Stomach (tissue), 8 donors: ENCODE measurements at regions not wholly inside any gene's neighbourhood (a gene's known extent, or its start where the extent isn't known, plus 50 kb on each side); places are given as distances from the start of the nearest gene placed in this dataset.

Experiments
- DNase-seq, 2 donors: peaks; one replicate each; pipeline versions ENCODE4 v3.0.0 to v3.0.0-alpha.2; 2013 to 2019
- H3K27ac ChIP-seq, 5 donors: fragments of 200-600 bp in 4 of 5; sonication (generic) in 4 of 5; one replicate each; pipeline ENCODE4 v1.5.1; 2013 to 2019; ENCODE audit warnings: mild to moderate bottlenecking in 1 of 5, moderate library complexity in 1 of 5
- H3K27me3 ChIP-seq, 3 donors: fragments of 200-600 bp; sonication (generic); one replicate each; pipeline ENCODE4 v1.5.1; 2017 to 2019; ENCODE audit warnings: mixed run types in 1 of 3
- H3K36me3 ChIP-seq, 4 donors: fragments of 200-600 bp; sonication (generic); 1 replicate in 3 of 4; 2 replicates in 1 of 4; pipeline ENCODE4 v1.5.1; 2016 to 2019
- H3K4me1 ChIP-seq, 4 donors: fragments of 200-600 bp; sonication (generic); one replicate each; pipeline ENCODE4 v1.5.1; 2016 to 2019
- H3K4me3 ChIP-seq, 4 donors: fragments of 200-600 bp; sonication (generic) in 3 of 4; one replicate each; pipeline ENCODE4 v1.5.1; 2016 to 2019; ENCODE audit warnings: mild to moderate bottlenecking in 1 of 4
- H3K9me3 ChIP-seq, 4 donors: fragments of 200-600 bp; sonication (generic); one replicate each; pipeline ENCODE4 v1.5.1; 2016 to 2019
- EP300 ChIP-seq: sonication (generic); formaldehyde crosslinking; IDR thresholded peaks from one replicate; pipeline ENCODE4 v1.6.1; 2017; ENCODE audit warnings: antibody characterized with exemption
- POLR2A ChIP-seq, 4 donors: fragments of 450-650 bp; IDR thresholded peaks; one replicate each; pipeline ENCODE4 v1.6.1; 2016; ENCODE audit warnings: antibody characterized with exemption in 4 of 4, control low read depth in 2 of 4, mild to moderate bottlenecking in 1 of 4, moderate library complexity in 1 of 4
- POLR2AphosphoS5 ChIP-seq, 3 donors: sonication (generic); formaldehyde crosslinking; IDR thresholded peaks; one replicate each; pipeline ENCODE4 v1.6.1; 2016; ENCODE audit warnings: antibody characterized with exemption in 3 of 3
- WGBS, 5 donors: extraction: QIAGEN DNeasy Blood & Tissue Kit in 3 of 5; methylation state at CpG; one replicate each; pipeline versions ENCODE4 v1.1.5 to v1.1.7; 2013 to 2018; 5-methylcytosine and 5-hydroxymethylcytosine counted together
- intact Hi-C: fragments of 100-400 bp; cut with DNase I; formaldehyde crosslinking; loops from one replicate; pipeline ENCODE4 v1.15.1; 2023; ENCODE audit warnings: low total_unique reads
- TF ChIP-seq, protein P1 (sequence below), 7 experiments: fragments of 450-650 bp in 4 of 7; fragments of 200-600 bp in 3 of 7; sonication (generic) in 3 of 7; IDR thresholded peaks; one replicate each; pipeline ENCODE4 v1.5.1; 2016 to 2019; ENCODE audit warnings: antibody characterized with exemption in 7 of 7, control low read depth in 2 of 7, mild to moderate bottlenecking in 1 of 7
- donor health status: healthy with polysubstance abuse.
- donor health status: Bipolar disorder and iron deficiency.
- donor health status: healthy.

DNA sequence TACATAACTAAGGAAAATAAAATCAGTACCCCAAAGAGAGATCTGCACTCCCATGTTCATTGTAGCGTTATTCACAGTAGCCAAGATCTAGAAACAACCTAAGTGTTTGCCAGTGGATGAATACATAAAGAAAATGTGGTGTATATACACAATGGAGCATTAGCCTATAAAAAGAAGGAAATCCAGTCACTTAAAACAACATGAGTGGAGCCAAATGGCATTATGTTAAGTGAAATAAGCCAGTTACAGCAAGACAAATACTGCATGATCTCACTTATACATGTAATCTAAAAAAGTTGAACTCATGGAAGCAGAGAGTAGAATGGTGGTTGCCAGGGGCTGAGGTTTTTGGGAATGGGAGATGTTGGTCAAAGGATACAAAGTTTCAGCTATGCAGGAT, 508.3 kb upstream of the B3GALT2 start:
- no peak for TF ChIP-seq EP300
- TF ChIP-seq POLR2A (IDR thresholded peaks at IDR 0.05): no peak
- TF ChIP-seq POLR2AphosphoS5 (IDR thresholded peaks at IDR 0.05): no peak
- TF ChIP-seq, protein P1, sequence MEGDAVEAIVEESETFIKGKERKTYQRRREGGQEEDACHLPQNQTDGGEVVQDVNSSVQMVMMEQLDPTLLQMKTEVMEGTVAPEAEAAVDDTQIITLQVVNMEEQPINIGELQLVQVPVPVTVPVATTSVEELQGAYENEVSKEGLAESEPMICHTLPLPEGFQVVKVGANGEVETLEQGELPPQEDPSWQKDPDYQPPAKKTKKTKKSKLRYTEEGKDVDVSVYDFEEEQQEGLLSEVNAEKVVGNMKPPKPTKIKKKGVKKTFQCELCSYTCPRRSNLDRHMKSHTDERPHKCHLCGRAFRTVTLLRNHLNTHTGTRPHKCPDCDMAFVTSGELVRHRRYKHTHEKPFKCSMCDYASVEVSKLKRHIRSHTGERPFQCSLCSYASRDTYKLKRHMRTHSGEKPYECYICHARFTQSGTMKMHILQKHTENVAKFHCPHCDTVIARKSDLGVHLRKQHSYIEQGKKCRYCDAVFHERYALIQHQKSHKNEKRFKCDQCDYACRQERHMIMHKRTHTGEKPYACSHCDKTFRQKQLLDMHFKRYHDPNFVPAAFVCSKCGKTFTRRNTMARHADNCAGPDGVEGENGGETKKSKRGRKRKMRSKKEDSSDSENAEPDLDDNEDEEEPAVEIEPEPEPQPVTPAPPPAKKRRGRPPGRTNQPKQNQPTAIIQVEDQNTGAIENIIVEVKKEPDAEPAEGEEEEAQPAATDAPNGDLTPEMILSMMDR (IDR thresholded peaks at IDR 0.05): no peak
- intact Hi-C loops: no loop called here
- Histone ChIP-seq H3K4me1 (no peaks in the 10 kb centered on the region), H3K9me3 (no peaks in the 10 kb centered on the region), H3K4me3 (no peak overlapping the region), H3K27ac (no peak overlapping the region), H3K36me3 (no peaks in the 10 kb centered on the region), H3K27me3 (no peaks in the 10 kb centered on the region)
- no peak for DNase-seq
- 52 to 72% (median 57%) methylated on average over 1 of the region's 1 CpG for WGBS, 5 donors

DNA sequence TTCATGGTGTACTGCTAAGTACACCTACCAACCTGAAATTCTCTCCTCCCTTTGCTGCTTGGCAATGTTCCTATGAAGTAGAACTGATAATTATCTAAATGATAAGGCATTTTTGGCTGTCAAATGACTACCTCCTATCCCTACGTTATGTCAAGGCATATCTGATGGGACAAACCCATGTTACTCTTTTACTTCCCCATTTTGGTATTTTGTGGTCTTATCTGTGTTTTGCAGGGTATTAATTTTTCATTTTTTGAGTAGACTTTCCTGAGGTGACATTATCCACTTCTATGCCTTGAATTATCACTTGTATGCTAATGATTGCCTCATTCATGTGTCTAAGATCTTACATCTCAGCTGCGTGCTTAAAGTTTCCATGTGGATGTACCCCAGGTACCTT, 499.6 kb upstream of the B3GALT2 start:
- Histone ChIP-seq H3K4me3 (no peak overlapping the region), H3K9me3 (no peaks in the 10 kb centered on the region), H3K27me3 (no peaks in the 10 kb centered on the region), H3K27ac (no peak overlapping the region), H3K4me1 (peaks cover 0 to 7% (median 1%) of the 10 kb centered on the region in 4 donors), H3K36me3 (no peaks in the 10 kb centered on the region)
- no peak for DNase-seq
- intact Hi-C loops: no loop called here
- 57 to 80% (median 69%) methylated on average over 2 of the region's 2 CpGs for WGBS, 5 donors
- TF ChIP-seq POLR2AphosphoS5 (IDR thresholded peaks at IDR 0.05) (no peak), EP300 (no peak), POLR2A (IDR thresholded peaks at IDR 0.05) (no peak)
- TF ChIP-seq, protein P1 (IDR thresholded peaks at IDR 0.05): no peak

DNA sequence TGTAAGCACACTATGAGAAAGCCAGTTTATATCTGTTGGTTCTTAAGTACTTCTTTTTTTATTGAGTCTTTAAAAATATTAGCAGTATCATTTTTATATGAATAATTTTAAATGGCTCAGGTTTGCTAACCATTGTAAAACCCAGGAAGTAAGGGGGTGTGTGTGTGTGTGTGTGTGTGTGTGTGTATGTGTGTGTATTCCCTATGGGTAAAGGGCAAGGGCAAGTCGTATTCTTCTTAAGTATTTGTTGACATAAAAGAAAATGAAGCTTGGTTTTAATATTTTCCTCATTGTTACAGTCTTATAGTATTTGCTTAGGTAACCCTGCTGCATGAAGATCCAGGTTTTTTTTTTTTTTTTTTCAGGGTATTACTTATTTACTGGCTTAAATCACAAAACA, 495.0 kb upstream of the B3GALT2 start:
- DNase-seq: no peak
- TF ChIP-seq POLR2A (IDR thresholded peaks at IDR 0.05) (no peak), POLR2AphosphoS5 (IDR thresholded peaks at IDR 0.05) (no peak), EP300 (no peak)
- TF ChIP-seq, protein P1 (IDR thresholded peaks at IDR 0.05): no peak

DNA sequence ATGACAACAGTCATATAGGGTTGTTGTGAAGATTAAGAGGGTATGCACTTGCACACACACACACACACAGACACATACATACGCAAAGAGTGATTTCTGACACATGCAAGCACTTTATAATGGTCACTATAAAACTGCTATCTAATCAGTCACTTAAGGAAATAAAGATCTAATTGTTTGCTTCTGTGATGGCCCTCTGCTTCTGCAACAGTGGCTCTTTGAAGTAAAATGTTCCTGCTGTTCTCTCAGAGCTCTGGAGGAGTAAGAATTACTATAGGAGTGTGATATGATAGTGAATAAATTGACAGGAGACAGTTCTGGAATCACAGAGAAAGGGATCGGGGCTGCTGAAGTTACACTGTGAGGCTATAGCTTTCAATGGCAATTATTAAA, 494.5 kb upstream of the B3GALT2 start:
- H3K4me1 ChIP-seq: peaks cover 0 to 18% (median 5%) of the 10 kb centered on the region in 4 donors
- intact Hi-C loops: no loop called here
- no peaks in the 10 kb centered on the region for H3K27me3 ChIP-seq
- H3K4me3 ChIP-seq: no peak overlapping the region
- DNase-seq: no peak
- no peaks in the 10 kb centered on the region for H3K36me3 ChIP-seq
- WGBS, 5 donors: 0 to 42% (median 22%) methylated on average over 2 of the region's 2 CpGs
- no peak overlapping the region for H3K27ac ChIP-seq
- TF ChIP-seq POLR2AphosphoS5 (IDR thresholded peaks at IDR 0.05) (no peak), POLR2A (IDR thresholded peaks at IDR 0.05) (no peak), EP300 (no peak)
- TF ChIP-seq, protein P1 (IDR thresholded peaks at IDR 0.05): no peak
- H3K9me3 ChIP-seq: no peaks in the 10 kb centered on the region

More for the DNA sequence above, 495.0 kb upstream of the B3GALT2 start:
- Histone ChIP-seq H3K9me3 (no peaks in the 10 kb centered on the region), H3K4me3 (no peak overlapping the region), H3K4me1 (peaks cover 0 to 18% (median 5%) of the 10 kb centered on the region in 4 donors), H3K27ac (no peak overlapping the region), H3K36me3 (no peaks in the 10 kb centered on the region), H3K27me3 (no peaks in the 10 kb centered on the region)
- 29 to 55% (median 34%) methylated on average over 1 of the region's 1 CpG for WGBS, 5 donors
- intact Hi-C loops: no loop called here
